ENCODE measurements at regions not wholly inside any gene's neighbourhood (a gene's known extent, or its start where the extent isn't known, plus 50 kb on each side); places are given as distances from the start of the nearest gene placed in this dataset.

- TF ChIP-seq NR2F1 (conservative IDR thresholded peaks at IDR 0.05) (no peak), E4F1 (IDR thresholded peaks at IDR 0.05; ENCODE audit: borderline replicate concordance, partially characterized antibody) (no peak), ZNF622 (IDR thresholded peaks at IDR 0.05) (no peak)
Measured at GRCh38 chr2:71813807-71814470, 333.7 kb downstream of the CYP26B1 start (continued).

GRCh38 chr2:71813315-71813714, 334.3 kb downstream of the CYP26B1 start:
- in situ Hi-C loops (cut with MboI) (no loop called here), intact Hi-C loops (cut with micrococcal nuclease; ENCODE audit: unreplicated experiment) (no loop called here)
- Histone ChIP-seq H4K20me1 (ENCODE audit: control insufficient read depth, insufficient read depth) (no peaks in the 10 kb centered on the region), H3K9ac (ENCODE audit: control insufficient read depth, insufficient read depth, low read length) (no peak overlapping the region), H3K27me3 (replicated peaks in 1 of 2; ENCODE audit: control insufficient read depth in 2 of 2, insufficient read depth in 2 of 2, low read length in 1 of 2) (no peaks in the 10 kb centered on the region; a peak in 1 of 4 replicates), H3K4me1 (ENCODE audit: control insufficient read depth, insufficient read depth, low read length) (no peaks in the 10 kb centered on the region), H2AFZ (ENCODE audit: control insufficient read depth, low read depth, low read length) (no peak overlapping the region), H3K4me3 (no peak overlapping the region), H3K9me3 (replicated peaks; ENCODE audit: control insufficient read depth, insufficient read depth, low read length) (no peaks in the 10 kb centered on the region), H3K79me2 (ENCODE audit: control insufficient read depth, insufficient read depth, low read length) (no peaks in the 10 kb centered on the region), H3K4me2 (ENCODE audit: control insufficient read depth, insufficient read depth) (no peak overlapping the region), H3K27ac (ENCODE audit: control insufficient read depth, insufficient read depth) (no peak overlapping the region), H3K36me3 (ENCODE audit: control insufficient read depth in 2 of 2, insufficient read depth in 2 of 2, low read length in 1 of 2) (no peaks in the 10 kb centered on the region)
- no peak for ATAC-seq
- ChIA-PET SMC1A (ENCODE audit: uncharacterized antibody, unreplicated experiment) (no interaction called here), RAD21 (ENCODE audit: unreplicated experiment) (no interaction called here), CTCF (interaction anchor here (0.7 to 1.0 kb wide), 2 partner anchors 15 to 17 kb away, joined by 3 read pairs; no protein-coding TSS in a partner anchor), POLR2A (no interaction called here)
- TF ChIP-seq BMI1 (IDR thresholded peaks at IDR 0.05; ENCODE audit: borderline replicate concordance) (no peak), CEBPZ (IDR thresholded peaks at IDR 0.05; ENCODE audit: low read depth, low read length) (no peak)
- FAIRE-seq = no peak
- WGBS (ENCODE audit: insufficient coverage, insufficient replicate concordance, low lambda C conversion rate, missing lambda C conversion rate) = 3% methylated on average over 4 of the region's 4 CpGs
- no TSS peak for BruUV-seq (replicated peaks)
- no peak for DNase-seq (ENCODE audit: low read depth, low spot score)

Measured in GM12878 (cell line).